ENCODE measurements at regions not wholly inside any gene's neighbourhood (a gene's known extent, or its start where the extent isn't known, plus 50 kb on each side); places are given as distances from the start of the nearest gene placed in this dataset.
"Not testable (repeated sequence)": the region's sequence is repeated elsewhere in the genome, so short reads cannot be mapped to it uniquely, and the experiment has no call there.

- TF ChIP-seq POLR2AphosphoS5 (IDR thresholded peaks at IDR 0.05; ENCODE audit: low read depth, low read length); CTCF (IDR thresholded peaks at IDR 0.05); REST (IDR thresholded peaks at IDR 0.05; ENCODE audit: insufficient read depth in 1 of 2, low read depth in 2 of 2, low read length in 1 of 2); SIN3A (IDR thresholded peaks at IDR 0.05; ENCODE audit: borderline replicate concordance, insufficient read depth, low read depth, low read length); TCF7L2 (IDR thresholded peaks at IDR 0.05; ENCODE audit: low read depth, low read length): not testable (repeated sequence)
These were observed 217.3 kb upstream of the SGCG start for GRCh38 chr13:22963384-22964053.
